Stimulated activated CD4-positive, alpha-beta T cell treated with anti-CD3 and anti-CD28 coated beads, Interleukin-15, amount 100 ng/mL, for 24 hours (primary cell): ENCODE measurements at regions not wholly inside any gene's neighbourhood (a gene's known extent, or its start where the extent isn't known, plus 50 kb on each side); places are given as distances from the start of the nearest gene placed in this dataset.

ENCODE experiments used
- DNase-seq: peaks from one replicate; pipeline ENCODE4 v3.0.0-alpha.2; 2020

GRCh38 chr20:4069751-4070150 lies 54.4 kb upstream of the RNF24 start:
- DNase-seq = no peak

- DNase-seq = no peak
Measured at GRCh38 chr20:4068708-4069107, 53.4 kb upstream of the RNF24 start.

GRCh38 chr20:4067600-4068261 lies 52.4 kb upstream of the RNF24 start:
- no peak for DNase-seq

GRCh38 chr20:4066551-4066950 lies 51.2 kb upstream of the RNF24 start:
- no peak for DNase-seq

DNA sequence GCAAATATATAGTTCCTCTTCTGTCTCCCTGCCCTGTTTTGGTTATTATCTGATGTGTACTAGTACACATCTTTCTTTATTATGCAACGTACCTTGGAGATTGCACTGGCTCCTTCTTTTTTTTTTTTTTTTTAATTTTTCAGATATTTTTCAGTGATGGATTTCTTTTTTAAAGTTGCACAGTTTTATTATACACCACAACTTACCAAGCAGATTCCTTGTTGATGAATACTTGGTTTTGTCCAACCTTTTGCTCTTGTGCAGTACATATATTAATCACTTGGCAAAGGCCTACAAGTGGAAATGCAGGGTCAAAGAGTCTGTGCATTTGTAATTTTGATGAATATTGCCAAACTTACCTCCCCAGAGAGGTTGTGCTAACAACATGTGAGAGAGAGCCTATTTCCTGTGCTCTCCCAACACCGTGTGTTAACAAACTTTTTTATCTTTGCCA lies 50.1 kb upstream of the RNF24 start:
- no peak for DNase-seq
